ENCODE measurements at regions not wholly inside any gene's neighbourhood (a gene's known extent, or its start where the extent isn't known, plus 50 kb on each side); places are given as distances from the start of the nearest gene placed in this dataset.

GRCh38 chr2:129366263-129366662 lies 613.2 kb upstream of the RAB6C start:
- peak; percentile 90 for TF ChIP-seq MNT (IDR thresholded peaks at IDR 0.05)
- TF ChIP-seq LRRFIP1 (CRISPR knock-in tag; conservative IDR thresholded peaks at IDR 0.05), result no peak
- Histone ChIP-seq H3K9ac (ENCODE audit: insufficient read depth, low read depth, low read length) (no peak overlapping the region), H3K4me2 (ENCODE audit: low read depth, low read length) (no peak overlapping the region), H3K4me1 (ENCODE audit: insufficient read depth, low read length) (no peaks in the 10 kb centered on the region), H3K79me2 (ENCODE audit: insufficient read depth, low read length) (no peaks in the 10 kb centered on the region), H3K4me3 (replicated peaks in 1 of 3; ENCODE audit: insufficient read depth in 1 of 3, low read depth in 2 of 3, low read length in 3 of 3) (no peak overlapping the region), H4K20me1 (ENCODE audit: insufficient read depth, low read length) (no peaks in the 10 kb centered on the region), H3K27ac (ENCODE audit: extremely low read length, insufficient read depth, low read length) (no peak overlapping the region), H2AFZ (ENCODE audit: low read length) (no peak overlapping the region), H3K36me3 (replicated peaks in 1 of 2; ENCODE audit: control insufficient read depth in 1 of 2, insufficient read depth in 2 of 2, low read length in 2 of 2) (no peaks in the 10 kb centered on the region), H3K27me3 (ENCODE audit: control insufficient read depth in 1 of 2, insufficient read depth in 2 of 2, low read length in 2 of 2) (peaks cover 4 to 34% of the 10 kb centered on the region in 2 experiments; a peak in 2 of 5 replicates), H3K9me3 (ENCODE audit: low read length) (no peaks in the 10 kb centered on the region)
- FAIRE-seq (no peak), DNase-seq (ENCODE audit: low spot score) (no peak), ATAC-seq (no peak)
- ChIA-PET CTCF (ENCODE audit: low intra/inter-chr PET ratio, low total read pairs) (no interaction called here), POLR2A (no interaction called here)
- WGBS (ENCODE audit: low lambda C conversion rate), result 21% methylated on average over 6 of the region's 7 CpGs
- in situ Hi-C loops (cut with HindIII; ENCODE audit: extremely low pct_ligation_motif_present, low pct_unique_long_range_greater_than_20kb), result no loop called here
- no TSS peak for BruUV-seq (replicated peaks)
- intact Hi-C loops (cut with micrococcal nuclease; ENCODE audit: unreplicated experiment), result no loop called here

GRCh38 chr2:129367107-129367506 lies 612.4 kb upstream of the RAB6C start:
- POLR2A ChIA-PET, result no interaction called here
- CTCF ChIA-PET (ENCODE audit: low intra/inter-chr PET ratio, low total read pairs), result no interaction called here
- Histone ChIP-seq H2AFZ (ENCODE audit: low read length) (no peak overlapping the region), H3K9ac (ENCODE audit: insufficient read depth, low read depth, low read length) (no peak overlapping the region), H3K27me3 (ENCODE audit: control insufficient read depth in 1 of 2, insufficient read depth in 2 of 2, low read length in 2 of 2) (peaks cover 4 to 34% of the 10 kb centered on the region in 2 experiments; a peak in 2 of 5 replicates), H3K9me3 (ENCODE audit: low read length) (no peaks in the 10 kb centered on the region), H3K4me1 (ENCODE audit: insufficient read depth, low read length) (no peaks in the 10 kb centered on the region), H3K4me2 (ENCODE audit: low read depth, low read length) (no peak overlapping the region), H3K36me3 (replicated peaks in 1 of 2; ENCODE audit: control insufficient read depth in 1 of 2, insufficient read depth in 2 of 2, low read length in 2 of 2) (no peaks in the 10 kb centered on the region), H4K20me1 (ENCODE audit: insufficient read depth, low read length) (no peaks in the 10 kb centered on the region), H3K79me2 (ENCODE audit: insufficient read depth, low read length) (no peaks in the 10 kb centered on the region), H3K4me3 (replicated peaks in 1 of 3; ENCODE audit: insufficient read depth in 1 of 3, low read depth in 2 of 3, low read length in 3 of 3) (no peak overlapping the region), H3K27ac (ENCODE audit: extremely low read length, insufficient read depth, low read length) (no peak overlapping the region)
- DNase-seq (ENCODE audit: low spot score), result no peak
- ATAC-seq, result no peak
- no peak for FAIRE-seq
- in situ Hi-C loops (cut with HindIII; ENCODE audit: extremely low pct_ligation_motif_present, low pct_unique_long_range_greater_than_20kb) (no loop called here), intact Hi-C loops (cut with micrococcal nuclease; ENCODE audit: unreplicated experiment) (no loop called here)
- no TSS peak for BruUV-seq (replicated peaks)
- 8% methylated on average over 4 of the region's 4 CpGs for WGBS (ENCODE audit: low lambda C conversion rate)
- TF ChIP-seq PAF1 (CRISPR knock-in tag; IDR thresholded peaks at IDR 0.05) (no peak), JARID2 (CRISPR knock-in tag; IDR thresholded peaks at IDR 0.05; ENCODE audit: insufficient replicate concordance) (no peak), FOXM1 (CRISPR knock-in tag; IDR thresholded peaks at IDR 0.05) (no peak), PLRG1 (conservative IDR thresholded peaks at IDR 0.05) (no peak), ZNF646 (CRISPR knock-in tag; IDR thresholded peaks at IDR 0.05) (no peak), AGO1 (IDR thresholded peaks at IDR 0.05; ENCODE audit: low read depth, low read length, poor library complexity, severe bottlenecking) (no peak), CHD4 (IDR thresholded peaks at IDR 0.05; ENCODE audit: borderline replicate concordance, low read length) (no peak)
